BJ (cell line): ENCODE measurements at regions not wholly inside any gene's neighbourhood (a gene's known extent, or its start where the extent isn't known, plus 50 kb on each side); places are given as distances from the start of the nearest gene placed in this dataset.

Source experiments
- CTCF ChIA-PET: fragments of 350-600 bp; formaldehyde crosslinking; extraction: SDS; loops from one replicate; lab custom pipeline; 2021; ENCODE audit warnings: antibody characterized with exemption, inconsistent platforms; lab: Yijun Ruan, JAX
- POLR2A ChIA-PET: fragments of 300-600 bp; sonication (Branson Sonifier 250); formaldehyde crosslinking; extraction: SDS; loops from one replicate; lab custom pipeline; 2021; ENCODE audit warnings: antibody characterized with exemption; lab: Charles Lee
- DNase-seq: peaks from one replicate; pipeline ENCODE4 v3.0.0-alpha.2; 2011; ENCODE audit warnings: low read depth
- H3K27me3 ChIP-seq: 2 replicates; pipeline ENCODE4 v1.6.0; 2011; ENCODE audit warnings: low read length; ENCODE audit not compliant: control insufficient read depth, insufficient read depth
- H3K36me3 ChIP-seq: 2 replicates; pipeline ENCODE4 v1.5.1; 2011; ENCODE audit warnings: low read length; ENCODE audit not compliant: control insufficient read depth, insufficient read depth
- H3K4me3 ChIP-seq: 2 replicates; pipeline ENCODE4 v1.5.1; 2011; ENCODE audit warnings: low read depth, mild to moderate bottlenecking, control low read depth, low read length
- CTCF ChIP-seq: IDR thresholded peaks from 2 replicates; pipeline ENCODE4 v1.5.1; 2011; ENCODE audit warnings: low read depth, mild to moderate bottlenecking, control low read depth, inconsistent platforms, low read length, moderate library complexity; ENCODE audit not compliant: insufficient read depth

DNA sequence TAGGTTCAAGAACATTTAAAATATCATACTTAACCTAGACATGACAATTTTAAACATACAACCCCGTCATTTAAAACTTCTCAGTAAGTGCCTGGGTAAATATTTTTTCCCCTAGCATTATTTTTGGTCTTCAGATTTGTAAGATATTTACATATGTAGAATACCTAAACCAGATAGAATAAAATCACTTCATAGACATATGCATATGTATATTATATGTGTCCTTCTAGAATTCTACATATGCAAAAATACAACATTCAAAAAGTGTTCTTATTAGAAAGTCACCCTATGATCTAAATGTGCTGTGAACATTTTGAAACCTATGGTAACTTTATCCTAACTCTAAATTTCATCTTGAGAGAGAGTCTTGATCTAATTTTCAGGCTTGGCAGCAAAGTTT is 1467.0 kb upstream of the B3GALT2 start:
- no peak overlapping the region for H3K4me3 ChIP-seq
- DNase-seq, result no peak
- H3K27me3 ChIP-seq, result no peaks in the 10 kb centered on the region
- no peaks in the 10 kb centered on the region for H3K36me3 ChIP-seq
- ChIA-PET CTCF (no interaction called here), POLR2A (interaction anchor here (0.7 kb wide), 1 partner anchor 1119 kb away, joined by 3 read pairs; no protein-coding TSS in a partner anchor)
- TF ChIP-seq CTCF, result no peak

DNA sequence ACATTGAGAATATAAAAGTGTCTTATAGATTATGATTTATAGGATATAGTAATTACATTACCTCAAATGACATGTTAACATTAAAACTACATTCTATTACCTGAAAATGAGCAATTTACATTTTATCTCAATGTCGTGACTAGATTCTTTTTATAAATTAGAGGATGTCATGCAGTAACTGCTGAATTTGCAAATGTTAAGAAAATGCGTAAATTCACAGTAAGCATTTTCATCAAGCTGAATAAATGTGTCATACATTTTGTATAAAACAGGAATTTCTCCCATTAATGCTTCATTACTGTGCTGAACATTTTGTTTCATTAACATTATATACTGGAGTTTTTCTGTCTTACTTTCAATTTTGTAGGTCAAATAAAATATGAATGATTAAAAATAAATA is 1460.7 kb upstream of the B3GALT2 start:
- TF ChIP-seq CTCF, result no peak
- no peaks in the 10 kb centered on the region for H3K36me3 ChIP-seq
- H3K27me3 ChIP-seq, result no peaks in the 10 kb centered on the region
- ChIA-PET CTCF (no interaction called here), POLR2A (no interaction called here)
- no peak overlapping the region for H3K4me3 ChIP-seq
- DNase-seq, result no peak

DNA sequence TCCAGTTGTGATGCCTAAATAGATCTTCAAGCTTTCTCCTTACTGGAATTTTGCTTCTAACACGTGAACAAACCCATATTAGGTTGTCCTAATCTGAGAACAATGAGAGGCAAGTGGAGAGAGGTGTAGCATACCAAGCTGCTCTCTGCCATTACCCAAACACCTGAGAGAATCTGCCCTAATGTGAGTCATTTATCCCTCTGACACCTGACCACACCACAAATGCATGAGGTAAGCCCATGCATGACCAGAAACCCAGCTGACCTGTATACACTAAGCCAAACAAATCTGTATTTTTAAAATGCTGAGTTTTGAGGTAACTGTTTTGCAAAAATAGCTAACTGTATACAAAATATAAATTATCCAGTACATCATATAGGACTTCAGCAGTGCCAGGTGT is 1458.1 kb upstream of the B3GALT2 start:
- Histone ChIP-seq H3K36me3 (no peaks in the 10 kb centered on the region), H3K27me3 (no peaks in the 10 kb centered on the region), H3K4me3 (no peak overlapping the region)
- no peak for DNase-seq
- CTCF ChIA-PET, result no interaction called here
- no peak for TF ChIP-seq CTCF
- POLR2A ChIA-PET, result interaction anchor here (0.6 kb wide), 1 partner anchor 13 kb away, joined by 3 read pairs; no protein-coding TSS in a partner anchor

DNA sequence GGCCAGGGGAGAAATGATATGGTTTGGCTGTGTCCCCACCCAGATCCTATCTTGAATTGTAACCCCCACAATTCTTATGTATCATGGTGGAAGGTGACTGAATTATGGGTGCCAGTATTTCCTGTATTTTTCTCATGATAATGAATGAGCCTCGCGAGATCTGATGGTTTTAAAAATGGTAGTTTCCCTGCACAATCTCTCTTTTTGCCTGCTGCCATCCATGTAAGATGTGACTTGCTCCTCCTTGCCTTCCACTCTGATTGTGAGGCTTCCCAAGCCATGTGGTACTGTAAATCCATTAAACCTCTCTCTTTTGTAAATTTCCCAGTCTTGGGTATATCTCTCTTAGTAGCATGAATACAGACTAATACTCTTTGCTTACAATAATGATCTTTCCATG is 1453.9 kb upstream of the B3GALT2 start:
- no peak for TF ChIP-seq CTCF
- CTCF ChIA-PET, result interaction anchor here (0.6 kb wide), 1 partner anchor 1991 kb away, joined by 3 read pairs; no protein-coding TSS in a partner anchor
- POLR2A ChIA-PET, result no interaction called here
- Histone ChIP-seq H3K36me3 (no peaks in the 10 kb centered on the region), H3K4me3 (no peak overlapping the region), H3K27me3 (no peaks in the 10 kb centered on the region)
- DNase-seq, result no peak

DNA sequence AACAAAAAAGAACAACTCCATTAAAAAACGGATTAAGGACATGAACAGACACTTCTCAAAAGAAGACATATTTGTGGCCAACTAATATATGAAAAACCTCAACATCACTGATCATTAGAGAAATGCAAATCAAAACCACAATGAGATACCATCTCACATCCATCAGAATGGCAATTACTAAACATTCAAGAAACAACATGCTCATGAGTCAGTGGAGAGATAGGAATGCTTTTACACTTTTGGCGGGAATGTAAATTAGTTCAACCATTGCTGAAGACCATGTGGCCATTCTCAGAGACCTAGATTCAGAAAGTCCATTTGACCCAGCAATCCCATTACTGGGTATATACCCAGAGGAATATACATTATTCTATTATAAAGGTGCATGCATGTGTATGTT is 1442.6 kb upstream of the B3GALT2 start:
- CTCF ChIA-PET, result no interaction called here

More for the DNA sequence above, 1442.6 kb upstream of the B3GALT2 start:
- H3K4me3 ChIP-seq, result no peak overlapping the region
- POLR2A ChIA-PET, result no interaction called here
- no peaks in the 10 kb centered on the region for H3K27me3 ChIP-seq
- no peak for DNase-seq
- TF ChIP-seq CTCF, result no peak
- H3K36me3 ChIP-seq, result no peaks in the 10 kb centered on the region
